ENCODE measurements at regions not wholly inside any gene's neighbourhood (a gene's known extent, or its start where the extent isn't known, plus 50 kb on each side); places are given as distances from the start of the nearest gene placed in this dataset.

DNA sequence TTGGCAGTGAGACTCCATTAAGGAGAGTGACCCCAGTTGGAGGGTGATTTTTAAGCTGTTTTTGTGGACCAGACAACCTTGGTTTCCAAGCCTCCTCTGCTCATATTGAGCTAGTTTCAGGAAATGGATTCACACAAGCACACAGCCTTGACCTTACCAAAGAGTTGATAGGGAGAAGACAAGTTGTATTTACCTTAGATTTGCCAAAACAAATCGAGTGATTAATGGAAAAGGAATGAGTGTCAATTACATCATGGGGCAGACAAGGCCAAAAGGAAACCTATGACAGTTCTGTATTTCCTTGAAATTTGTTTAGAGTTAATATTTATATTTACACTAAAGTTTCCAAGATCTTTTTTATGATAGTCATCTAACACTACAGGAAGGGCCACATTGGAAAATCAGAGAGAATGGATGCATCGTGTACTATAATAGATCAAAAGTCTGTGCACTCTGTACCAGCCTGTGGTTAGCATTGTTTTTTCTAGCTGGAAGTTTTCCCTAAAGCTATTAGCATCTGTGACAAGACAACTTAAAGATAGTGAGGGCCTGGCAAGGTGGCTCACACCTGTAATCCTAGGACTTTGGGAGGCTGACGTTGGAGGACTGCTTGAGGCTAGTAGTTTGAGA, 86.0 kb upstream of the FER start (continued):
- no peak for TF ChIP-seq ZNF280C (tag by site-specific recombination; IDR thresholded peaks at IDR 0.05)
- TF ChIP-seq, protein P1, sequence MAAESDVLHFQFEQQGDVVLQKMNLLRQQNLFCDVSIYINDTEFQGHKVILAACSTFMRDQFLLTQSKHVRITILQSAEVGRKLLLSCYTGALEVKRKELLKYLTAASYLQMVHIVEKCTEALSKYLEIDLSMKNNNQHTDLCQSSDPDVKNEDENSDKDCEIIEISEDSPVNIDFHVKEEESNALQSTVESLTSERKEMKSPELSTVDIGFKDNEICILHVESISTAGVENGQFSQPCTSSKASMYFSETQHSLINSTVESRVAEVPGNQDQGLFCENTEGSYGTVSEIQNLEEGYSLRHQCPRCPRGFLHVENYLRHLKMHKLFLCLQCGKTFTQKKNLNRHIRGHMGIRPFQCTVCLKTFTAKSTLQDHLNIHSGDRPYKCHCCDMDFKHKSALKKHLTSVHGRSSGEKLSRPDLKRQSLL (tag by site-specific recombination; IDR thresholded peaks at IDR 0.05), result no peak
- no peak for TF ChIP-seq ZBTB17 (tag by site-specific recombination; IDR thresholded peaks at IDR 0.05)
- TF ChIP-seq YY2 (tag by site-specific recombination; IDR thresholded peaks at IDR 0.05), result no peak

DNA sequence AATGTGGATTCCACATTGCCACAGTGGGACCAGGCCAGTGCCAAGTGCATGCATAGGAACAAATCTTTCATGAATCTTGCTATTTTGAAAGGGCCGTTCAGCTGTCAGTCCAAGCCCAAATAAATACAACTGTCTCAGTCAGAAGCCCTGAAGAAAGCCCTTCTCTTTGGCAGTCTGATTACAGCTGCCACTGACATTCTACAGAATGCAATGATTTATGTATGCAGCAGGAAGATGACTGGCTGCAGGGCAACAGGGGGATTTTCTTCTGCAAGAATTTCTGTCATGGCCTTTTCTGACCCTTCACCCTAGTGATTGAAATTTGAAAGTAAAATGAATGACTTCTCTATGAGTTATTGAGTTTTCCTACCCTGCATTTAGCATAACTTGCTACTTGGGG, 86.7 kb upstream of the FER start:
- Histone ChIP-seq H3K4me3 (ENCODE audit: low read depth, low read length) (no peak overlapping the region), H3K9me3 (ENCODE audit: control insufficient read depth, insufficient read depth, low read depth, low read length) (no peaks in the 10 kb centered on the region), H3K27ac (ENCODE audit: extremely low read depth, low read depth, low read length) (no peak overlapping the region), H3K36me3 (ENCODE audit: control insufficient read depth in 2 of 2, insufficient read depth in 1 of 2, low read length in 2 of 2) (no peaks in the 10 kb centered on the region), H3K4me1 (ENCODE audit: control insufficient read depth, insufficient read depth, low read length) (peaks cover under 1% of the 10 kb centered on the region; the same call in 1 of the 2 replicates)
- ChIA-PET POLR2A (no interaction called here), CTCF (no interaction called here)
- TF ChIP-seq TRIM28 (IDR thresholded peaks at IDR 0.05; ENCODE audit: borderline replicate concordance, low read length), result no peak
- TF ChIP-seq ZNF501 (tag by site-specific recombination; IDR thresholded peaks at IDR 0.05), result no peak
- no peak for TF ChIP-seq ZNF10 (tag by site-specific recombination; IDR thresholded peaks at IDR 0.05)
- no peak for TF ChIP-seq ZNF677 (tag by site-specific recombination; IDR thresholded peaks at IDR 0.05)
- no peak for TF ChIP-seq ZNF112 (tag by site-specific recombination; IDR thresholded peaks at IDR 0.05)
- TF ChIP-seq REPIN1 (tag by site-specific recombination; IDR thresholded peaks at IDR 0.05; ENCODE audit: low read depth), result no peak
- TF ChIP-seq ZNF837 (tag by site-specific recombination; IDR thresholded peaks at IDR 0.05), result no peak
- no peak for TF ChIP-seq ZNF366 (tag by site-specific recombination; conservative IDR thresholded peaks at IDR 0.05)
- TF ChIP-seq BCL6B (tag by site-specific recombination; IDR thresholded peaks at IDR 0.05), result no peak
- no peak for TF ChIP-seq ZNF292 (tag by site-specific recombination; IDR thresholded peaks at IDR 0.05; ENCODE audit: borderline replicate concordance, low read depth)
- no peak for TF ChIP-seq ZNF239 (tag by site-specific recombination; IDR thresholded peaks at IDR 0.05)
- TF ChIP-seq IKZF3 (tag by site-specific recombination; IDR thresholded peaks at IDR 0.05), result no peak
- TF ChIP-seq ZNF513 (tag by site-specific recombination; IDR thresholded peaks at IDR 0.05), result no peak
- no peak for TF ChIP-seq GLI4 (tag by site-specific recombination; IDR thresholded peaks at IDR 0.05)
- TF ChIP-seq, protein P2, sequence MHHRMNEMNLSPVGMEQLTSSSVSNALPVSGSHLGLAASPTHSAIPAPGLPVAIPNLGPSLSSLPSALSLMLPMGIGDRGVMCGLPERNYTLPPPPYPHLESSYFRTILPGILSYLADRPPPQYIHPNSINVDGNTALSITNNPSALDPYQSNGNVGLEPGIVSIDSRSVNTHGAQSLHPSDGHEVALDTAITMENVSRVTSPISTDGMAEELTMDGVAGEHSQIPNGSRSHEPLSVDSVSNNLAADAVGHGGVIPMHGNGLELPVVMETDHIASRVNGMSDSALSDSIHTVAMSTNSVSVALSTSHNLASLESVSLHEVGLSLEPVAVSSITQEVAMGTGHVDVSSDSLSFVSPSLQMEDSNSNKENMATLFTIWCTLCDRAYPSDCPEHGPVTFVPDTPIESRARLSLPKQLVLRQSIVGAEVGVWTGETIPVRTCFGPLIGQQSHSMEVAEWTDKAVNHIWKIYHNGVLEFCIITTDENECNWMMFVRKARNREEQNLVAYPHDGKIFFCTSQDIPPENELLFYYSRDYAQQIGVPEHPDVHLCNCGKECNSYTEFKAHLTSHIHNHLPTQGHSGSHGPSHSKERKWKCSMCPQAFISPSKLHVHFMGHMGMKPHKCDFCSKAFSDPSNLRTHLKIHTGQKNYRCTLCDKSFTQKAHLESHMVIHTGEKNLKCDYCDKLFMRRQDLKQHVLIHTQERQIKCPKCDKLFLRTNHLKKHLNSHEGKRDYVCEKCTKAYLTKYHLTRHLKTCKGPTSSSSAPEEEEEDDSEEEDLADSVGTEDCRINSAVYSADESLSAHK (tag by site-specific recombination; IDR thresholded peaks at IDR 0.05), result no peak
- TF ChIP-seq ZSCAN30 (tag by site-specific recombination; IDR thresholded peaks at IDR 0.05), result no peak
- no peak for TF ChIP-seq HOXD13 (CRISPR knock-in tag; IDR thresholded peaks at IDR 0.05; ENCODE audit: borderline replicate concordance)
- TF ChIP-seq REST (tag by site-specific recombination; IDR thresholded peaks at IDR 0.05), result no peak
- TF ChIP-seq ZNF558 (tag by site-specific recombination; IDR thresholded peaks at IDR 0.05), result no peak
